Brain pericyte (primary cell): ENCODE measurements at regions not wholly inside any gene's neighbourhood (a gene's known extent, or its start where the extent isn't known, plus 50 kb on each side); places are given as distances from the start of the nearest gene placed in this dataset.

Source experiments
- DNase-seq: peaks from one replicate; pipeline ENCODE4 v3.0.0-alpha.2; 2012; ENCODE audit warnings: low read depth, low spot score

GRCh38 chr2:8223695-8224346 is 458.0 kb upstream of the ID2 start:
- DNase-seq, result no peak

- no peak for DNase-seq
Observed at GRCh38 chr2:8224347-8225190, 457.3 kb upstream of the ID2 start.

DNA sequence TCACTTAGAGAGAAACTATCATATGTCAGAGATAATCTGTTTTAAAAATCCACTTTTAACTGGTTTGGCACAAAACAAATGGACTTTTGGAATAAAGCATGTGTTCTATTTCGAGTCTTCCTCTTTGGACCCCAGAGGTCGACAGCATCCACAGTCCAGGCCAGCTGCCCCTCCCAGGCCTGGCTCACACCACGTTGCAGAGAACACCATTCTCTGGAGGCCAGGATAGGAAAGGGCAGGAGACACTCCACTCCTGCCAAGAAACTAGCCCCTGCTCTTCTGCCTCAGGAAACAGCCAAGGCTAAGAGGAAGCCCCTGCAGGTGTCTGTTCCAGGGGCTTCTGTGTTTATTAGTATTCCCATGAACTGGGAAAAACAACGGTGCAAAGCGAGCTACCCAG is 456.6 kb upstream of the ID2 start:
- DNase-seq, result no peak

DNA sequence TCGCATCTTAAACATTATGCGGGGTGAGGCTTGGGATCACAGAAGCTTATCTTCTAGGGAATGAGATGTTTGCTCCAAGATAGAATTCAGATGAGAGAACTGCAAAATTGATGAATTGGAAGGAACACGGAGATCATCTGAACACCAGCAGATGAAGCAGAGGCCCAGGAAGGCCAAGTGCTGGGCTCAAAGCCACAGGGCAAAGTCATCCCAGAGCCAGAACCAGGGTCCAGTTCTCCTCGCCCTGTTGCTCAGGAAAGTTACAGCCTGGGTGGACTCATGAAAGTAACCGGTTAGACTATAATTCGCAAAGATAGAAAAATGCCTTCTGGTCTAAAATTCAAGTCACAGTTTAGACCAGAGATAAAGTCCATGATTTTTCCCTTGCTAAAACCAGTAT is 456.1 kb upstream of the ID2 start:
- no peak for DNase-seq

GRCh38 chr2:8229546-8229986 is 452.3 kb upstream of the ID2 start:
- DNase-seq, result peak; percentile 25

GRCh38 chr2:8230466-8230865 is 451.4 kb upstream of the ID2 start:
- DNase-seq, result no peak

DNA sequence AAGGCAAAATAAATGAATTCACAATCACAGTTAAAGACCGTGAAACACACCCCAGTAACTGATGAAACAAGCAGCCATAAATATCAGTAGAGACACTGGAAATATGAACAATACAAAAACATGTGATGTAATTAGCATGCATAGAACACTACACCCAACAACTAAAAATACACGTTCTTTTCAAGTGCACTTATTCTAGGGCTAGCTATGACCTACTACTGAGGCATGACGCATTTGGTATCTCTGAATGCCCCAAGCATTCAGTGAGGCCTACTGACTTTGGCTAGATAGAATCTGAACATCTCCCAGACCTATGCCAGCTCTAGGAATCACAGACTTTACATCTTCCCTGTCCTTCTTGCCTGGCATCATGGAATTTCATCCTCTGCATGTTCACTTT is 450.0 kb upstream of the ID2 start:
- DNase-seq, result no peak

- DNase-seq, result no peak
Observed at GRCh38 chr2:8232871-8233270, 449.0 kb upstream of the ID2 start.

DNA sequence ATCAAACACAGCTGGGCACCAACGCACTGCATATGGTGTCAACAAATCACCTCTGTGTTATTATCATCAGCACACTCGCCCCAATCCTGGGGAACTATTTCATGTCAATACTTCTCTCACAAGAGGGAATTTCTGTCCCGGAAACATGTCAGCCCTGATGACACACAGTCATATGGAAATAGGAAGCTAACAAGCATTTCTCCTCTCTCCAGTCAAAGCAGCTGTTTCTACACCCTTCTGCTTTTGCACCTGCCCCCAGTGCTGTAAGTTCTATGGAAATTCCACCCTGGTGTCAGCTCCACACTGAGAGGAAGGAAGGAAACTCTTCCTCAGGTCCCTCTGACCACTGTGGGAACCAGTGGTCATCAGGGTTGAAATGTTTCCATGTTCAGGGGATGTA is 447.6 kb upstream of the ID2 start:
- DNase-seq, result no peak

GRCh38 chr2:8234757-8235374 is 447.0 kb upstream of the ID2 start:
- DNase-seq, result no peak

DNA sequence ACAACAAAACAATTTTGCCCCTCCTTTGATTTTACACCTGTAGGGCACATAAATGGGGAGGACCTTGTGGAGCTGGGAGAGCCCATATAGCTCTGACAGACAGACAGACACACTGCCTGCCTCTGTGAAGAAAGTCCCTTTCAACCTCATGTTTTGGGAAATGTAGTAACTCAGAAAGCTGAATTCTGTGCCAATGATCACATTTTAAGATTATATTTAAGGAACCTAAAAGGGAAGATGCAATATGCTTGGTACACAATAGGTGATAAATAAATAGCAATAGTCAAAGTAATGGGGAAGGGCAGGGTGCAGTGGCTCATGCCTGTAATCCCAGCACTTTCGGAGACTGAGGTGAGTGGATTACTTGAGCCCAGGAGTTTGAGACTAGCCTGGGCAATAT is 446.4 kb upstream of the ID2 start:
- no peak for DNase-seq

DNA sequence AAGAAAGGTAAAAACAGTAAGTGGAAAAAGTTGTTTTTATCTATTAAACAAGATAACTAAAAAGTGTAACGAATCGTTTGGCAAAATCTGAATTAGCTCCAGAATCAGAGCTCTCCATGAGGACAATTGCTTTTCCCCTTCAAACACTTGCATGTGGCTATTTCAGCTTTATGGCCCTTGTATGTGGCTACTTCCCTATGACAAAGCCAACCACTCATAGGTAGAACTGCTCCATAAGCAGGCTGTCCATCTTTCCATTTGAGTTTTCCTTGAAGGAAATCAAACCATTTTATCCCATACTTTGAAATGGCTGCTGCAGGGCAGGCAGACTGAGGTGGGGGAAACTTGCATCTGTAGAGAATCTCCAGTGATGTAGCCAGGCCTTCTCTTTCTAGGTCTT is 445.5 kb upstream of the ID2 start:
- no peak for DNase-seq

GRCh38 chr2:8238521-8239230 is 443.2 kb upstream of the ID2 start:
- DNase-seq, result no peak

GRCh38 chr2:8239531-8240088 is 442.2 kb upstream of the ID2 start:
- DNase-seq, result no peak

GRCh38 chr2:8241317-8241716 is 440.5 kb upstream of the ID2 start:
- DNase-seq, result no peak

- DNase-seq, result no peak
Observed at GRCh38 chr2:8242739-8243138, 439.1 kb upstream of the ID2 start.

GRCh38 chr2:8243748-8244400 is 438.0 kb upstream of the ID2 start:
- DNase-seq, result no peak

DNA sequence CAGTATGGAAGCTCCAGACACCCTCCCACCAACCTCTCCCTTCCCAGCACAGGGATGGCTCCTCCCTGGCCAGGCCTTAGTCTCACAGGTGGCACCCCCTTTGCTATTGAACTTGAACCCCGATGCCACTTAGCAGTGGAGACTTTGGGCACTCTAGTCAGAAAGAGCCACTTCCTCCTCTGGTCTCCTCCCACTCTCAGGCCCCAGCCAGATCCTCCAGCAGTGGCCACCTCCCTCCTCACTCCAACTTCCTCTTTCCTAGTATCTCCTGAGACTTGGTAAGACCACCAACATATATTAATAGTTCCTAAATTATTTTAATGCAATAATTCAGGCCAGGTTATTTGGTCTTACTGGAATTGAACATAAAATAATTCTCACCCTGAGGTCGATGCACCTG is 437.2 kb upstream of the ID2 start:
- no peak for DNase-seq

DNA sequence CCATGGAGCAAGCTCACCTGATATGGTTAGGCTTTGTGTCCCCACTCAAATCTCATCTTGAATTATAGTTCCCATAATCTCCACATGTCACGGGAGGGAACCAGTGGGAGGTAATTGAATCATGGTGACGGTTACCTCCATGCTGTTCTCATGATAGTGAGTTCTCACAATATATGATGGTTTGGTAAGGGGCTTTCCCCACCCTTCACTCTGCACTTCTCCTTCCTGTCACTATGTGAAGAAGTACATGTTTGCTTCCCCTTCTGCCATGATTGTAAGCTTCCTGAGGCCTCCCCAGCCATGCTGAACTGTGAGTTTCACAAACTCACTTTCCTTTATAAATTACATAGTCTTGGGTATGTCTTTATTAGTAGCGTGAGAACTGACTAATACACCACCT is 435.7 kb upstream of the ID2 start:
- no peak for DNase-seq

DNA sequence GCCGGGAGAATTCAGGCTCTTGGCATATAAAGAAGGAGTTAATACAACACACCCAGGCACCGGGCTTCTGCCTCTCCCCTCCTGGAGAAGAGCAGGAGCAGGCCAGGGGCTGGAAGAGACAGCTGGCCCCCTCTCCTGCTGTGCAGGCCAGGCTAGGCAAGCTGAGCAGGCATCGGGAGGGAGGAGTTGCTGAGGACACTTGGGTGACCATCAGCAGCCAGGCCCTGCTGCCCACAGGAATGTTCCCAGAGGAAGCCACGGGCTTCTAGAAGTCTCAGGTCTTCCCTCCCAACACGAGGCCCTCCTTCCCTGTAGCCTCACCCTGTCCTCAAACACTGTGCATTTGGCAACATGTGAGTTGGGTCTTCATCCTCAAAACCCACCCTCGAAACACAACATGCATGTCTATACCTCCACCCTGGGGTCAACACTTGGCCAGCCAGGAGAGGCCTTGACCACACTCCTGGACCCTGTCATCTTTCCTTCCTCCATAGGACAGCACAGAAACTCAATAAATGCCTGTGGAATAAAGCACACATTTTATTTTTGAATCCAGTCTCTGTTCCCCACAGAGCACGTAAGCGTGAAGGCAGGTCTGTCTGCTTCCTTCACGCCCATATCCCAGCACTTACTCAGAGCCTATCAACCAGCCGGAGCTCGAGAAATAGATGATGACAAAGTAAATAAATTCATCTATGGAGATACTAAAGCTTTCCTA is 433.8 kb upstream of the ID2 start:
- DNase-seq, result no peak

DNA sequence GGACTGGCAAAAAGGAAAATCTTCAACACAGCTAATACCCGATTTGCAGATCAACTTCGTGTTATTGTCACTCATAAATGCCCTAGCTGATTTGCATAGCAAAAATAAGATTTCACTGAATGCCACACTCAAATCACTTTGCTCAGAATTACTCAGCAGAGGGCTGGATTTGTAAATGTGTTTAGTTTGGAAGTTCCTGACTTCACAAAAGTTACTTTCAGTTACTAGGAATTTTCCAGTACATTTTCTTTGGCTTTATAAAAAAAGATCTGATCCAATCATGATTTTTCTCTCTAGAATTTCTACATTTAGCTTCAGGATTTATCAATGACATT is 433.3 kb upstream of the ID2 start:
- DNase-seq, result no peak
